GM12873 (cell line): ENCODE measurements at regions not wholly inside any gene's neighbourhood (a gene's known extent, or its start where the extent isn't known, plus 50 kb on each side); places are given as distances from the start of the nearest gene placed in this dataset.

Experiments used
- TF ChIP-seq, protein P1 (sequence below): IDR thresholded peaks from 2 replicates; pipeline ENCODE4 v1.5.1; 2012; ENCODE audit warnings: low read depth, mild to moderate bottlenecking, moderate library complexity, low read length, control low read depth; ENCODE audit not compliant: insufficient read depth; ENCODE audit errors: missing control alignments

DNA sequence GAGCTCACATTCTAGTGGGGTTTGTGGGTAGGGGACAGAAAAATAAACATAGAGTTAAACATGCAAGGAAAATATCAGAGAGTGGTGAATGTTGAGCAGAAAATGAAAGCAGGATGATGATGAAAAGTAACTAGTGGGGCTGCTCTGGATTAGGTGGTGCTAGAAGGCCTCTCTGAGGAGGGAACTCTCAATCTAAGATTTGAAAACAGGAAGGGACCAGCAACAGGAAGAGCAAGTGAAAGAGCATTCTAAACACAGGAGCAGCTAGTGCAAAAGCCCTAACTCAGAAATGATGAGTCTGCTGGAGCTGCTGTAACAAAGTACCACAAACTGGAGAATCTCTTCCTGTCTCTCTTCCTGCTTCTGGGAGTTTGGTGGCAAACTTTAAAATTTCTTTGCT is 468.6 kb upstream of the AGTR1 start:
- TF ChIP-seq, protein P1, sequence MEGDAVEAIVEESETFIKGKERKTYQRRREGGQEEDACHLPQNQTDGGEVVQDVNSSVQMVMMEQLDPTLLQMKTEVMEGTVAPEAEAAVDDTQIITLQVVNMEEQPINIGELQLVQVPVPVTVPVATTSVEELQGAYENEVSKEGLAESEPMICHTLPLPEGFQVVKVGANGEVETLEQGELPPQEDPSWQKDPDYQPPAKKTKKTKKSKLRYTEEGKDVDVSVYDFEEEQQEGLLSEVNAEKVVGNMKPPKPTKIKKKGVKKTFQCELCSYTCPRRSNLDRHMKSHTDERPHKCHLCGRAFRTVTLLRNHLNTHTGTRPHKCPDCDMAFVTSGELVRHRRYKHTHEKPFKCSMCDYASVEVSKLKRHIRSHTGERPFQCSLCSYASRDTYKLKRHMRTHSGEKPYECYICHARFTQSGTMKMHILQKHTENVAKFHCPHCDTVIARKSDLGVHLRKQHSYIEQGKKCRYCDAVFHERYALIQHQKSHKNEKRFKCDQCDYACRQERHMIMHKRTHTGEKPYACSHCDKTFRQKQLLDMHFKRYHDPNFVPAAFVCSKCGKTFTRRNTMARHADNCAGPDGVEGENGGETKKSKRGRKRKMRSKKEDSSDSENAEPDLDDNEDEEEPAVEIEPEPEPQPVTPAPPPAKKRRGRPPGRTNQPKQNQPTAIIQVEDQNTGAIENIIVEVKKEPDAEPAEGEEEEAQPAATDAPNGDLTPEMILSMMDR = no peak

DNA sequence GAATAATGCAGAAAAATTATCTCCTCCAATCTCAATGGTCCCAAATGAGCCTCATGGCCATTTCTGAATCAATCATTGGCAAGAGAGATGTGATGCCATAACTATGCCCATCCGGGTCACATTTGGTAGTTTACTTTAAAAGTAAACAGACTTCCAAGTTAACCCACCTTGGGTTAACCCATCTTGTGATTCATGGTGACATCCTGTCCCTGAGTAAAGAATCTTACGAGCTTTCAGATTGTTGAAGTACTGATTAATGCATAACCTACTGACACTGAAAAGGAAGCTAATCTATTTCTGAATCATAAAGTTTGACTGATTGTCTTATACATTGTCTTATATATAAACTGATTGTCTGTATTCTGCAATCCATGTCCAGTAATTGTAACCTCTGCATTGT is 467.2 kb upstream of the AGTR1 start:
- TF ChIP-seq, protein P1 = no peak

DNA sequence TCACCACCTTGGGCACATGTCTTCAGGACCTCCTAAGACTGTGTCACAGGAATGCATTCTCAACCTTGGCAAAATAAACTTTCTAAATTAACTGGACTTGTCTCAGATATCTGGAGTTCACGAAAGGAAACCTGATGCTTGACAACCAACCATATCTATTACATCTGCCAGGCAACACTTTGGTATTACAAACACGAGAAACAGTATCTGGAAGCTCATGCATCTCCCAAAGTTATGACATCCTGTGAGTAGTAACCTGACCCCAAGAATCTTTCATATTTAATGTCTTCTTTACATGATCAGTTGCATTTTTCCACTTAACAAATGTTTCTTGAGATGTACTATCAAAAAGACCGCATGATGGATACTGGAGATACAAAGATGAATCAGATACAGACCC is 465.3 kb upstream of the AGTR1 start:
- TF ChIP-seq, protein P1 = no peak

DNA sequence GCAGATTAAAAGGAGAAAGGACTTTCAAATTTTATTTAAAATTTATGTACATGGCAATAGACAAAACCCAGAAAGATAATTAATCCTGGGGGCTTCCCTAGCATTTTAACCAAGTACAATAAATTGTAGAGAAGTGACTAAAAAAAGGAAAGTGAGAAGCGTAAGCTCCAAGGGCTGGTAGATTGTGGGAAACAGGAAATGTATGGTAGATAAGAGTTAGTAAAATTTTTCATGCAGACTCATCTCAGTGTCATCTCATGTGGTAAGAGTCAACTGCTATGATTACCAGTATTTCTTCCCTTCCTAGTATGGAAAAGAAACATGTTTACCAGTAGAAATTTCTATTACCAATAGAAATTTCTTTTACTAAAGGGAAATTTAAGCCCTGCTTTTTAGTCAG is 464.3 kb upstream of the AGTR1 start:
- TF ChIP-seq, protein P1 = no peak

DNA sequence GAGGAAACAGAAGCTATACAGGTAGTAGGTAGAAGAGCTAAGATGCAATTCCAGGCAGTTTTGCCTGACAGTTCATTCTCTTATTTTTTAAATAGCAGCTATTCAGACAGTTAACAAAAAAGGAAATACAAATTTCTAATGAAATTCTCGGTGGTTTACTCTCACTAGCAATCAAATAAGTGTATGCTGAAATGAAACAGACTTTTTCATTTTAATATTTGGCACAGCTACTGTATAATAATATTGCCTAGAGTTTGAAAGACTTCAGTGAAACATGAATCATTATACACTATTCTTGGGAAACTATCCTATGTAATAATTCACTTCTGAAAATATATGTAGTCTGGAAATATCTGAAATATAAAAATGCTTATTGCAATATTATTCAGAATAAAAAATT is 463.2 kb upstream of the AGTR1 start:
- TF ChIP-seq, protein P1 = no peak

DNA sequence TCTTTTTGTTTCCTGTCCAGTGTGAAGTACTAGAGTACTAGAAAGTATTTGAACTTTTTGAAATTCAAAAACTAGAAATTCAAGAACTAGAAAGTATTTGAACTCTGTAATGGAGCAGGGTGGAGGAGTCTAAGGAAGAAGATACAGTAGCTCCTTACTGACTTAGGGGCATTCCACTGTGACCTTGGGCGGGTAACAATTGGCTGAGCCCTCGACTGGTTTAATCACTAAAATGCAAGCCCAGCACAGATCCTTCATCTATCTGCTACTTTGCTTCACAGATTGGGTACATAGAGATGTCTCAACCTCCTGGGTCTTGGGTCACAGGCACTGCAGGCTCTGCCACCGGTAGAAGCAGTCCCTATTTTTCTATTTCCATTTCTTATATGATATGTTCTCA is 462.1 kb upstream of the AGTR1 start:
- TF ChIP-seq, protein P1 = no peak

DNA sequence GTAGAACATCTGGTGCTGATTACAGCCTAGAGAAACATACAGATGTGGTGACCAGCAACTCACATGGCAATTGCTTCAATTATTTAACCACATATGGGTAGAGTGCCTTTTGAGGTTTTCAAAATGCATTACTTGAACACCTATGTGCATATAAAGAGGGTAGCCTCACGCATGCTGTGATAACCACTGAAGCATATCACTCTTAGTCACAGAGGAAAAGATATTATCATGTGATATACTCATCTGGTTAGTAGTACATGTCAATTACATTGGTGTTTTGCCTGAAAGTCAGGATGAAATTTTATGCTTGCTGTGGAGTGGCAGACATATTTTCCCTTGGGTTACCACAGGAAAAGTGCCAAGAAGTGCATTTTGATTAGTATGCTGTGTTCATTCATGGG is 459.3 kb upstream of the AGTR1 start:
- TF ChIP-seq, protein P1 = no peak
